ENCODE measurements at regions not wholly inside any gene's neighbourhood (a gene's known extent, or its start where the extent isn't known, plus 50 kb on each side); places are given as distances from the start of the nearest gene placed in this dataset.

DNA sequence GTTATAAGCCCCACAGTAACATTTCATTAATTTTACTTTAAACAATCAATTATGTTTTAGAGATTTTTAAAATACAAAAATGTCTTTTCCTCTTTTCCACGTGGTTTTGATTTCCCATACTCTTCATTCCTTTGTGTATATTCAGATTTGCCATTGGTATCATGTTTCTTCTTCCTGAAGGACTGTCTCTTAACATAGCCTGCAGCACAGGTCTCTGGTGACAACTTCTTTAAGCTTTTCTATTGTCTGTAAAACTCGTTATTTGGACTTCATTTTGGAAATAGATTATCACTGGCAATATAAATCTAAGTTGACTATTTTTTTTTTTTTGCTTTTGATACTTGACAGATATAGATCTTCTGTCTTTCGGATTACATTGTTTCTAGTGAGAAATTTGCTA is 115.2 kb upstream of the KLHL29 start:
- Histone ChIP-seq H3K27me3 (ENCODE audit: insufficient read depth, insufficient read length) (no peaks in the 10 kb centered on the region), H3K9ac (ENCODE audit: insufficient read length, low read depth) (no peak overlapping the region), H3K4me3 (ENCODE audit: insufficient read length, low read depth) (no peak overlapping the region), H3K36me3 (ENCODE audit: insufficient read depth, insufficient read length, low read length) (no peaks in the 10 kb centered on the region), H3K9me3 (ENCODE audit: insufficient read depth, low read length) (no peaks in the 10 kb centered on the region), H3K4me1 (ENCODE audit: insufficient read depth, insufficient read length) (no peaks in the 10 kb centered on the region)
- DNase-seq (ENCODE audit: low read depth, low spot score): no peak
- TF ChIP-seq YY1 (IDR thresholded peaks at IDR 0.05; ENCODE audit: insufficient read depth, insufficient read length) (no peak), ZNF274 (IDR thresholded peaks at IDR 0.05; ENCODE audit: low read depth, low read length) (no peak), SUZ12 (IDR thresholded peaks at IDR 0.05; ENCODE audit: extremely low read depth, insufficient read depth, insufficient read length) (no peak)

DNA sequence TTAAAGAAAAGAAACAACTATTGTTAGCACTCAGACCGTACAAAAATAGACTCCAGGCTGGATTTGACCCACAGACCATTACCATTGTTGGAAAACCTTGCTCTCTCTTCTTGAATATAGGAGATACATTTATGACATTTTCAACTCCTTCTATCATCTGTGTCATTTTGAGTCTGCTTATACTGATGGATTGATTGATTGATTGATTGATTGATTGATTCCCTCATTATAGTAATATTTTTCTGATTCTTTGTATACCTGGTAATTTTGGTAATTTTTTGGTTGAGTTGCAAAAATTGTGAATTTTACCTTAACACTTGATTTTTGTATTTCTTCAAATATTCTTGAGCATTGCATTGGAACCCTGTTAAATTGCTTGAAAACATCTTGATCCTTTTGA is 114.2 kb upstream of the KLHL29 start:
- Histone ChIP-seq H3K36me3 (ENCODE audit: insufficient read depth, insufficient read length, low read length) (no peaks in the 10 kb centered on the region), H3K4me3 (ENCODE audit: insufficient read length, low read depth) (no peak overlapping the region), H3K27me3 (ENCODE audit: insufficient read depth, insufficient read length) (no peaks in the 10 kb centered on the region), H3K9me3 (ENCODE audit: insufficient read depth, low read length) (no peaks in the 10 kb centered on the region), H3K9ac (ENCODE audit: insufficient read length, low read depth) (no peak overlapping the region), H3K4me1 (ENCODE audit: insufficient read depth, insufficient read length) (no peaks in the 10 kb centered on the region)
- no peak for DNase-seq (ENCODE audit: low read depth, low spot score)
- TF ChIP-seq YY1 (IDR thresholded peaks at IDR 0.05; ENCODE audit: insufficient read depth, insufficient read length) (no peak), ZNF274 (IDR thresholded peaks at IDR 0.05; ENCODE audit: low read depth, low read length) (no peak), SUZ12 (IDR thresholded peaks at IDR 0.05; ENCODE audit: extremely low read depth, insufficient read depth, insufficient read length) (no peak)

DNA sequence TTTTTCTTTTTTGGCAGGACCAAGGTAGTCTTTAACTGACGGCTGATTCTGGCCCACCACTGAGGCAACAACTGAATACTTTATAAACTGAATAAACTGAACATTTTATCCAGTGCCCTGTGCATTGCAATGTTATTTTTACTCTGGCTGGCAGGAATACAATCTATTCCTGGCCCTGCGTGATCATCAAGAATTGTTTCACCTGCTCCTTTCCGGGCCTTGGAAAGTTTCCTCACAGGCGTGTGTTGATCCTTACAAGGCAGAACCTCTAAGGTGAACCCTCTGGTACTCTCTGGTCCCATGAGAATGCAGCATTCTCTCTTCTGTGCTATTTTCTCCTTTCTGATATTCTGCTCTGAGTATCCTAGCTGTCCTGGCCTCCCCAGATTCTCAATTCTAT is 113.7 kb upstream of the KLHL29 start:
- Histone ChIP-seq H3K9me3 (ENCODE audit: insufficient read depth, low read length) (no peaks in the 10 kb centered on the region), H3K9ac (ENCODE audit: insufficient read length, low read depth) (no peak overlapping the region), H3K4me1 (ENCODE audit: insufficient read depth, insufficient read length) (no peaks in the 10 kb centered on the region), H3K4me3 (ENCODE audit: insufficient read length, low read depth) (no peak overlapping the region), H3K27me3 (ENCODE audit: insufficient read depth, insufficient read length) (no peaks in the 10 kb centered on the region), H3K36me3 (ENCODE audit: insufficient read depth, insufficient read length, low read length) (no peaks in the 10 kb centered on the region)
- TF ChIP-seq ZNF274 (IDR thresholded peaks at IDR 0.05; ENCODE audit: low read depth, low read length) (no peak), YY1 (IDR thresholded peaks at IDR 0.05; ENCODE audit: insufficient read depth, insufficient read length) (no peak), SUZ12 (IDR thresholded peaks at IDR 0.05; ENCODE audit: extremely low read depth, insufficient read depth, insufficient read length) (no peak)
- DNase-seq (ENCODE audit: low read depth, low spot score): no peak

DNA sequence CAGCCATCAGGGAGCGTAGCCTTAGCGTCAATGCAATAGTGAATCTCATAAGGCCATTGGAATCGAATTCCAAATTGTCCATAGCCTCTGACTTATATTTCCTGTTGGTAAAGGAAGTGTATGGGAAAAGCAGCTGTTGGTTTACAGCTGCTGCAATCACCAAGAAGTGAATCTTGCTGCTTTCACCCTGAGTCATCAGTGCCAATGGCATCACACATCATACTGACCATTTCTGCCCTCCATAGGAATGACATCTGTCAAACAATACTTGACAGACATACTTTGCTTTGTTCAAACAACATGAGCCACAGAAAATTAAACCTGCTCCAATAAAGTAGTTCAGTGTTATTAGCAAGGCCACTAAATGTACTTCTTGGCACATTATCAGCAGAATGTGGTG is 111.2 kb upstream of the KLHL29 start:
- H3K4me3 ChIP-seq (ENCODE audit: insufficient read length, low read depth): no peak overlapping the region
- H3K9me3 ChIP-seq (ENCODE audit: insufficient read depth, low read length): no peaks in the 10 kb centered on the region
- no peaks in the 10 kb centered on the region for H3K4me1 ChIP-seq (ENCODE audit: insufficient read depth, insufficient read length)
- TF ChIP-seq SUZ12 (IDR thresholded peaks at IDR 0.05; ENCODE audit: extremely low read depth, insufficient read depth, insufficient read length) (no peak), ZNF274 (IDR thresholded peaks at IDR 0.05; ENCODE audit: low read depth, low read length) (no peak), YY1 (IDR thresholded peaks at IDR 0.05; ENCODE audit: insufficient read depth, insufficient read length) (no peak)
- H3K9ac ChIP-seq (ENCODE audit: insufficient read length, low read depth): no peak overlapping the region
- no peaks in the 10 kb centered on the region for H3K36me3 ChIP-seq (ENCODE audit: insufficient read depth, insufficient read length, low read length)
- H3K27me3 ChIP-seq (ENCODE audit: insufficient read depth, insufficient read length): no peaks in the 10 kb centered on the region
- DNase-seq (ENCODE audit: low read depth, low spot score): no peak

DNA sequence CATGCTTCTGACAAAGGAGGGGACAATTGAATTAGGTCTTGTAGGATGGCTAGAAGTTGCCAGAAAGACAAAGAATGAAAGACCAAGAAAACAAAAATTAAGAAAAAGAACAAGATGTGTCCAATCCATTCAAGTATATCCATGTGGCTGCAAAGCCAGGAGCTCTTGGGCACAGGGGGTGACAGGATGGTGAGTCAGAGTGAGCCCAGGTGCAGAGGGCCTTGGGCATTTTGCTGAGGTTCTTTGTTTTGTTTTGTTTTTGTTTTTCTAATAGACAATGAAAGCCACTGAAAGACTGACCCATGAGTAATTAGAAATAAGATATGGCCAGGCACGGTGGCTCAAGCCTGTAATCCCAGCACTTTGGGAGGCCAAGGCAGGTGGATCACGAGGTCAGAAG is 104.6 kb upstream of the KLHL29 start:
- Histone ChIP-seq H3K27me3 (ENCODE audit: insufficient read depth, insufficient read length) (no peaks in the 10 kb centered on the region), H3K9me3 (ENCODE audit: insufficient read depth, low read length) (no peaks in the 10 kb centered on the region), H3K4me1 (ENCODE audit: insufficient read depth, insufficient read length) (no peaks in the 10 kb centered on the region), H3K36me3 (ENCODE audit: insufficient read depth, insufficient read length, low read length) (no peaks in the 10 kb centered on the region), H3K4me3 (ENCODE audit: insufficient read length, low read depth) (no peak overlapping the region), H3K9ac (ENCODE audit: insufficient read length, low read depth) (no peak overlapping the region)
- TF ChIP-seq YY1 (IDR thresholded peaks at IDR 0.05; ENCODE audit: insufficient read depth, insufficient read length) (no peak), ZNF274 (IDR thresholded peaks at IDR 0.05; ENCODE audit: low read depth, low read length) (no peak), SUZ12 (IDR thresholded peaks at IDR 0.05; ENCODE audit: extremely low read depth, insufficient read depth, insufficient read length) (no peak)
- no peak for DNase-seq (ENCODE audit: low read depth, low spot score)

DNA sequence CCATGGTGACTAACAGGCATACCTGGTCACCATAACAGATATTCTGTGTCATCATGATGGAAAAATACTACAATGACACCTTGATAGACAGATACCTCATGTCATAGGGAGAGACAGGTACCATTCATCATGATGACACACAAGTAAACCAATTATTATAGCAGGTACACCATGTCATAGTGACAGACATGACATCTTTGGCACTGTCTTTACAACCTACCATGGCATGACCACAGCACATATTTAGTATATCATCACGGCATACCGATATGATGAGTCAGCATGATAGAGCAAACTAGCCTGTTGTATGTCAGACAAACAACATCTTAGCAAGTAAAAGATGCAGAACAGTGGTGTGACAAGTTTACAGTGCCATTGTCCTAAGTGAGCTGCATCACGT is 101.3 kb upstream of the KLHL29 start:
- no peak for DNase-seq (ENCODE audit: low read depth, low spot score)
- no peak overlapping the region for H3K9ac ChIP-seq (ENCODE audit: insufficient read length, low read depth)
- H3K4me3 ChIP-seq (ENCODE audit: insufficient read length, low read depth): no peak overlapping the region
- no peaks in the 10 kb centered on the region for H3K9me3 ChIP-seq (ENCODE audit: insufficient read depth, low read length)
- peaks cover 3% of the 10 kb centered on the region for H3K4me1 ChIP-seq (ENCODE audit: insufficient read depth, insufficient read length)
- no peaks in the 10 kb centered on the region for H3K27me3 ChIP-seq (ENCODE audit: insufficient read depth, insufficient read length)
- H3K36me3 ChIP-seq (ENCODE audit: insufficient read depth, insufficient read length, low read length): no peaks in the 10 kb centered on the region
- TF ChIP-seq SUZ12 (IDR thresholded peaks at IDR 0.05; ENCODE audit: extremely low read depth, insufficient read depth, insufficient read length) (no peak), YY1 (IDR thresholded peaks at IDR 0.05; ENCODE audit: insufficient read depth, insufficient read length) (no peak)

DNA sequence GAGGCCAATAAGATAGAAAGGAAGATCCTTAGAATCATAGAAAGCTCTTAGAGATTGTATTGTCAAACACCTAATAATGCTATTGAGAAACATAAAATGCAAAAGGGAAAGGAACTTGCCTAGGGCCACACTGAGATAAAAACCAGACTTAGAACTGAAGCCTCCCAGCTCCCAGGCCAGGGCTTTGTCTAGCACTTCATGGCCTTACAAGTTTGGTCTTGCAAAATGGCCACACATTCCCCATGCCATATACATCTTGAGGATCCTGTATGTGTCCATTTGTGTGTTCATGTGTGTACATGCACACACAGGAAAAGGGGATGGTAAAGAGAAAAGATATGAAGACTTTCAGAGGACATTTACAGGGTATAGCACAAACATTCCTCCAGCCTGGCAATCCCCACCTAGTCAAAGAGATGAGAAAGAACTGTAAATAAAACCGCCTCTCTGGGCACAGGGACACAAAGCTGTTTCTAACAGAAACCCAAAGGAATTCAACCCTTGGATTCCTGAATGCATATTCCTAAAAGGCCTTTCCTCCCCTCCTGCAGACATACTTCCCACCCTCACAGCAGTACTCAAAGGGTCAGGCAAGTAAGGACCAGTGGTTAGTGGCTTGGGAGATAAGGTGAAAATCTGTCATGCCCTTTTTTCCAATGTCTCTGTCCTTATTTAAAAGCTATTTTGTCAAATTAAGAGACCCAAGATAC is 99.7 kb upstream of the KLHL29 start:
- peaks cover 3% of the 10 kb centered on the region for H3K4me1 ChIP-seq (ENCODE audit: insufficient read depth, insufficient read length)
- no peak overlapping the region for H3K9ac ChIP-seq (ENCODE audit: insufficient read length, low read depth)
- H3K9me3 ChIP-seq (ENCODE audit: insufficient read depth, low read length): no peaks in the 10 kb centered on the region
- H3K27me3 ChIP-seq (ENCODE audit: insufficient read depth, insufficient read length): no peaks in the 10 kb centered on the region
- no peak overlapping the region for H3K4me3 ChIP-seq (ENCODE audit: insufficient read length, low read depth)
- H3K36me3 ChIP-seq (ENCODE audit: insufficient read depth, insufficient read length, low read length): no peaks in the 10 kb centered on the region
- peak; percentile 32 for DNase-seq (ENCODE audit: low read depth, low spot score)
- TF ChIP-seq YY1 (IDR thresholded peaks at IDR 0.05; ENCODE audit: insufficient read depth, insufficient read length) (no peak), ZNF274 (IDR thresholded peaks at IDR 0.05; ENCODE audit: low read depth, low read length) (no peak), SUZ12 (IDR thresholded peaks at IDR 0.05; ENCODE audit: extremely low read depth, insufficient read depth, insufficient read length) (no peak)
